Epithelial cell of proximal tubule (primary cell): ENCODE measurements at regions not wholly inside any gene's neighbourhood (a gene's known extent, or its start where the extent isn't known, plus 50 kb on each side); places are given as distances from the start of the nearest gene placed in this dataset.

Source experiments
- DNase-seq: peaks from one replicate; pipeline ENCODE4 v3.0.0-alpha.2; 2011; ENCODE audit warnings: low read depth
- H3K4me3 ChIP-seq: 2 replicates; pipeline ENCODE4 v1.5.1; 2011; ENCODE audit warnings: low read depth, mild to moderate bottlenecking, low read length
- CTCF ChIP-seq: conservative IDR thresholded peaks from 2 replicates; pipeline ENCODE4 v1.5.1; 2012; ENCODE audit warnings: low read depth, mild to moderate bottlenecking, low read length

GRCh38 chr15:97866959-97867358, 93.5 kb upstream of the ARRDC4 start:
- H3K4me3 ChIP-seq = no peak overlapping the region
- no peak for TF ChIP-seq CTCF
- no peak for DNase-seq

- no peak overlapping the region for H3K4me3 ChIP-seq
- no peak for TF ChIP-seq CTCF
- no peak for DNase-seq
Observed at GRCh38 chr15:97867870-97868269, 92.6 kb upstream of the ARRDC4 start.

DNA sequence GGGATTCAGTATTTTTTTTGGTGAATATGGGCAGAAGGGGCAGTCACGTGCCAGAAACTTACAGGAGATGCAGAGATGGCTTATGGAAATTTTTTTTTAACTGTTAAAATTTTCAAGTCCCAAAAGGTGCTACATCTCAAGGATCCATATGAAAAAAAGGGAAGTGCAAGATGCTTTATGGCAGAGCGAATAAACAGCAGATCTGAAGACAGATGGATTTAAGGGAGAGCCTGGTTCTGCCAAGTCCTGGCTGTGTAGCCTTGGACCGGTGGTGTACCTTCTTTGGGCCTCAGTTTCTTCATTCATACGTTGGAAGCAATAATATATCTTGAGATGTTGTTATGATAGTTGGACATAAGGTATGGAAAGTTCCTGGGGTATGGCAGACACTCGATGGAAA, 91.5 kb upstream of the ARRDC4 start:
- no peak for DNase-seq
- no peak for TF ChIP-seq CTCF
- no peak overlapping the region for H3K4me3 ChIP-seq

GRCh38 chr15:97870771-97871170, 89.7 kb upstream of the ARRDC4 start:
- no peak for TF ChIP-seq CTCF
- H3K4me3 ChIP-seq = no peak overlapping the region
- DNase-seq = no peak

GRCh38 chr15:97874139-97874538, 86.4 kb upstream of the ARRDC4 start:
- no peak for DNase-seq
- no peak overlapping the region for H3K4me3 ChIP-seq
- no peak for TF ChIP-seq CTCF

DNA sequence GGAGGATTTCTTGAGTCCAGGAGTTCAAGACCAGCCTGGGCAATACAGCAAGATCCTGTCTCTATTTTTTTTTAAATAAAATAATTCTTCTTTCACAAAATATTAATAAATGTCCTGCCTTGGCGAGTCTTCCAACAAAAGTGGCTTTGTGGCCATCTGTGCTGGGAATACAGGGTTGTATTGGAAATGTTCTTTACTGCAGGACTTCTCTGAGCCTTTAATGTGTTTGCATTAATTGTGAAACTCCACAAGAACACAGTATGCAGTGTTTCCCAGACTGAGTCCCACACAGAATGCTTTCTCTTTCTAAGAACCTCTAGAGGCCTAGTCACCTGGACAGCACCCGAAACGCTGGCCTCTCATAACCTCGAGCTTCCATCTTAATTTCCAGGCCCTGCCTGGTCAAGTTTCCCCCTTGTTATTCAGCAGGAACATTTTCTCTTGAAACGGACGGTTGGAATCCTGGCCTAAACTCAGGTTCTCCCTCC, 85.4 kb upstream of the ARRDC4 start:
- peak overlapping the region; percentile 40 for H3K4me3 ChIP-seq
- no peak for DNase-seq
- no peak for TF ChIP-seq CTCF

GRCh38 chr15:97875513-97876280, 84.8 kb upstream of the ARRDC4 start:
- peak overlapping the region; percentile 40 for H3K4me3 ChIP-seq
- no peak for TF ChIP-seq CTCF
- DNase-seq = no peak
